Keratinocyte (primary cell): ENCODE measurements at regions not wholly inside any gene's neighbourhood (a gene's known extent, or its start where the extent isn't known, plus 50 kb on each side); places are given as distances from the start of the nearest gene placed in this dataset.

ENCODE experiments used
- DNase-seq: peaks from one replicate; pipeline ENCODE4 v3.0.0-alpha.2; 2011; ENCODE audit warnings: low read depth, missing footprints, low spot score
- FAIRE-seq: peaks from 2 replicates; lab custom pipeline; 2011; peaks lifted over from hg19 to GRCh38; lab: Jason Lieb, UNC
- H2AFZ ChIP-seq: 2 replicates; pipeline ENCODE4 v1.6.0; 2012; ENCODE audit warnings: low read length, control low read depth, inconsistent platforms; ENCODE audit not compliant: control insufficient read depth
- H3K27ac ChIP-seq: 2 replicates; pipeline ENCODE4 v1.5.1; 2011; ENCODE audit warnings: low read length; ENCODE audit not compliant: control insufficient read depth, insufficient read depth
- H3K27me3 ChIP-seq: 3 replicates; pipeline ENCODE4 v1.6.0; 2011; ENCODE audit warnings: low read length; ENCODE audit not compliant: control insufficient read depth, insufficient read depth; ENCODE audit errors: extremely low read depth
- H3K36me3 ChIP-seq, 2 experiments: 2 replicates in 1 of 2; 3 replicates in 1 of 2; pipeline ENCODE4 v1.5.1; 2011; ENCODE audit warnings: low read length in 2 of 2, mild to moderate bottlenecking in 1 of 2; ENCODE audit not compliant: control insufficient read depth in 2 of 2, insufficient read depth in 2 of 2; ENCODE audit errors: extremely low read depth in 1 of 2
- H3K4me1 ChIP-seq: 3 replicates; pipeline ENCODE4 v1.5.1; 2011; ENCODE audit warnings: low read length; ENCODE audit not compliant: control insufficient read depth, insufficient read depth; ENCODE audit errors: extremely low read depth
- H3K4me2 ChIP-seq: 3 replicates; pipeline ENCODE4 v1.6.0; 2011; ENCODE audit warnings: low read depth, low read length; ENCODE audit not compliant: control insufficient read depth, insufficient read depth; ENCODE audit errors: extremely low read depth
- H3K4me3 ChIP-seq, 3 experiments: fragments of 200-600 bp in 1 of 3; sonication (generic) in 1 of 3; 2 replicates in 2 of 3; 3 replicates in 1 of 3; pipeline ENCODE4 v1.5.1; 2011 to 2016; ENCODE audit warnings: low read length in 3 of 3, mild to moderate bottlenecking in 3 of 3, control low read depth in 2 of 3, inconsistent platforms in 1 of 3, low read depth in 1 of 3, mixed read lengths in 1 of 3, mixed run types in 1 of 3, moderate library complexity in 1 of 3; ENCODE audit not compliant: control insufficient read depth in 2 of 3, insufficient read depth in 2 of 3; ENCODE audit errors: extremely low read depth in 1 of 3
- H3K79me2 ChIP-seq: 2 replicates; pipeline ENCODE4 v1.6.0; 2012; ENCODE audit warnings: low read length; ENCODE audit not compliant: control insufficient read depth, insufficient read depth
- H3K9ac ChIP-seq: 3 replicates; pipeline ENCODE4 v1.6.0; 2011; ENCODE audit warnings: low read length; ENCODE audit not compliant: control insufficient read depth, insufficient read depth; ENCODE audit errors: extremely low read depth
- H3K9me1 ChIP-seq: 3 replicates; pipeline ENCODE4 v1.6.0; 2011; ENCODE audit warnings: low read length; ENCODE audit not compliant: control insufficient read depth, insufficient read depth; ENCODE audit errors: extremely low read depth
- H3K9me3 ChIP-seq: 2 replicates; pipeline ENCODE4 v1.5.1; 2012; ENCODE audit warnings: low read depth, low read length; ENCODE audit not compliant: control insufficient read depth
- H4K20me1 ChIP-seq: 3 replicates; pipeline ENCODE4 v1.6.0; 2011; ENCODE audit warnings: low read length; ENCODE audit not compliant: control insufficient read depth, insufficient read depth; ENCODE audit errors: extremely low read depth
- CTCF ChIP-seq, 3 experiments: IDR thresholded peaks in 1 of 3; conservative IDR thresholded peaks in 1 of 3; optimal IDR thresholded peaks in 1 of 3; 2 replicates in 2 of 3; 3 replicates in 1 of 3; pipeline versions ENCODE3 to v1.5.1; 2011; ENCODE audit warnings: low read length in 3 of 3, mild to moderate bottlenecking in 3 of 3, moderate library complexity in 2 of 3, control low read depth in 1 of 3, inconsistent platforms in 1 of 3; ENCODE audit not compliant: insufficient read depth in 2 of 3; ENCODE audit errors: extremely low read depth in 1 of 3
- EZH2 ChIP-seq: IDR thresholded peaks from one replicate; pipeline ENCODE4 v1.6.1; 2012; ENCODE audit warnings: inconsistent platforms, mild to moderate bottlenecking, low read length, moderate library complexity
- dilution Hi-C: fragments of 300-500 bp; cut with MboI; formaldehyde crosslinking; loops from one replicate; pipeline ENCODE4 v1.7.0; 2020; ENCODE audit warnings: low sequenced_read_pairs; ENCODE audit not compliant: extremely low pct_ligation_motif_present

DNA sequence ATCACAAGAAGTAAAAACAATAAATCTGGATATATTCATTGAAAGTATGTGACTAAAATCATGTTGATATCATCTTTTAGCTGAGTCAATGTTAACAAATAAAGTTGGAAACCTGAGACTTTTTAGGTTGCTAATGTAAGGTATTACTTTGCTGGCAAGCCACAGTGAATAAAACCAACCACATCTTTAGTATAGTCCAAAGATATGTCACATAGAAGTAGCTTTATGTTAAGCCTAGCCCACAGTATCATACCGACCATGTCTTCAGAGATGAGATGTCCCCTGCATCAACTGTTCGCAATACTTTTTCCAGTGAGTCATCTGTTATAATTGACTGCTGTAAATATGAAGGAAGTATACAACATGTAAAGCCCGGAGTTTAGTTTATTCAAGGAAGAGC lies 107.6 kb upstream of the MCHR2 start:
- no peaks in the 10 kb centered on the region for H4K20me1 ChIP-seq
- H3K4me1 ChIP-seq: no peaks in the 10 kb centered on the region
- no peak for TF ChIP-seq EZH2
- TF ChIP-seq CTCF (optimal IDR thresholded peaks at IDR 0.05 in 1 of 3, IDR thresholded peaks at IDR 0.05 in 1 of 3, conservative IDR thresholded peaks at IDR 0.05 in 1 of 3; ENCODE audit: extremely low read depth in 1 of 3, insufficient read depth in 2 of 3, low read length in 3 of 3): no peak
- no peaks in the 10 kb centered on the region for H3K36me3 ChIP-seq
- DNase-seq (no peak), FAIRE-seq (no peak)
- no peak overlapping the region for H3K27ac ChIP-seq
- dilution Hi-C loops: loop anchor here (25.0 kb wide), 1 partner anchor 361 kb away; the partner anchor contains the start of gene SIM1
- H3K9me1 ChIP-seq: no peaks in the 10 kb centered on the region
- H3K4me2 ChIP-seq: no peak overlapping the region
- no peak overlapping the region for H3K9ac ChIP-seq
- H2AFZ ChIP-seq: no peak overlapping the region
- peaks cover 4% of the 10 kb centered on the region for H3K27me3 ChIP-seq
- no peak overlapping the region for H3K4me3 ChIP-seq
- H3K9me3 ChIP-seq: no peaks in the 10 kb centered on the region
- no peaks in the 10 kb centered on the region for H3K79me2 ChIP-seq

GRCh38 chr6:100100776-100101175 lies 106.8 kb upstream of the MCHR2 start:
- H3K27ac ChIP-seq: no peak overlapping the region
- FAIRE-seq (no peak), DNase-seq (no peak)
- no peaks in the 10 kb centered on the region for H3K9me1 ChIP-seq
- H3K4me3 ChIP-seq: no peak overlapping the region
- dilution Hi-C loops: loop anchor here (25.0 kb wide), 1 partner anchor 362 kb away; the partner anchor contains the start of gene SIM1
- no peaks in the 10 kb centered on the region for H4K20me1 ChIP-seq
- H3K79me2 ChIP-seq: no peaks in the 10 kb centered on the region
- TF ChIP-seq CTCF (optimal IDR thresholded peaks at IDR 0.05 in 1 of 3, IDR thresholded peaks at IDR 0.05 in 1 of 3, conservative IDR thresholded peaks at IDR 0.05 in 1 of 3; ENCODE audit: extremely low read depth in 1 of 3, insufficient read depth in 2 of 3, low read length in 3 of 3): no peak
- TF ChIP-seq EZH2: no peak
- H3K4me1 ChIP-seq: no peaks in the 10 kb centered on the region
- no peak overlapping the region for H3K4me2 ChIP-seq
- no peak overlapping the region for H3K9ac ChIP-seq
- no peak overlapping the region for H2AFZ ChIP-seq
- no peaks in the 10 kb centered on the region for H3K27me3 ChIP-seq
- H3K36me3 ChIP-seq: no peaks in the 10 kb centered on the region
- H3K9me3 ChIP-seq: no peaks in the 10 kb centered on the region
